NCI-H1694 treated with DMSO at 0.1 percent for 48 hours (cell line): ENCODE measurements at regions not wholly inside any gene's neighbourhood (a gene's known extent, or its start where the extent isn't known, plus 50 kb on each side); places are given as distances from the start of the nearest gene placed in this dataset.

ENCODE experiments used
- DNase-seq: peaks from one replicate; lab custom pipeline; 2025; lab: John Stamatoyannopoulos, UW

DNA sequence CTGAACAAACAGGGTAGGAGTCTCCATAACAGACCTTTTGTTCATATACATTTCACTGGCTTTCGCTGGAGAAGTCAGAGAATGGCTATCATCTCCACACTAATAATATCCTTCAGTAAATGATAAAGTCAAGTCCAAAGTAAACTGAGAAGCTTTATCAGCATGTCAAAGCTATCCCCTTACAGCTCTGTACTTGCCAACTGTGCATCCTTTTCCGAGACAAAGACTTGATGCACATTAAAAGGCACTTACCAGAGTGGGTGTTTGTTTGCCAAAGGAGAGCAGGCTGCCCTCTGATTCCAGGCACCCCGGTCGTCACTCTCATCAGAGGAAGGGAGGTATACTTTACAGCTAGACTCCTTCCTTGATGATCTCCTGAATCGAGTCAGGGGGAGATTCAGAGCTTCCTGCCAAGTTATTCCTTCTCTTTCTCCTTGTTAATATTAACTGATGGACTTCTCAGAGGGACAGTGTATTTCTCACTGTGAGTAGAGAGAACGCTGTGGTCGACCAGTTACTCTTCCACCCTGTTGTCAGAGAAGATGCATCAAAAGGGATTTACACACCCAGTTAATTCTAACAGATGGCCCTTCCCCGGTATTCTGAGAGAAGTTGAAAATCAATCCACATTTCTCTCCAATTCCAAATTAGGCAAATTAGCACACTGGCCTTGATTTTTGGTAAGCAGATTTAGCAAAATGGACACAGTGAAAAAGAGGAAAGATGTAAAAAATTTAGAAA is 504.7 kb upstream of the NR2F2 start:
- no peak for DNase-seq

DNA sequence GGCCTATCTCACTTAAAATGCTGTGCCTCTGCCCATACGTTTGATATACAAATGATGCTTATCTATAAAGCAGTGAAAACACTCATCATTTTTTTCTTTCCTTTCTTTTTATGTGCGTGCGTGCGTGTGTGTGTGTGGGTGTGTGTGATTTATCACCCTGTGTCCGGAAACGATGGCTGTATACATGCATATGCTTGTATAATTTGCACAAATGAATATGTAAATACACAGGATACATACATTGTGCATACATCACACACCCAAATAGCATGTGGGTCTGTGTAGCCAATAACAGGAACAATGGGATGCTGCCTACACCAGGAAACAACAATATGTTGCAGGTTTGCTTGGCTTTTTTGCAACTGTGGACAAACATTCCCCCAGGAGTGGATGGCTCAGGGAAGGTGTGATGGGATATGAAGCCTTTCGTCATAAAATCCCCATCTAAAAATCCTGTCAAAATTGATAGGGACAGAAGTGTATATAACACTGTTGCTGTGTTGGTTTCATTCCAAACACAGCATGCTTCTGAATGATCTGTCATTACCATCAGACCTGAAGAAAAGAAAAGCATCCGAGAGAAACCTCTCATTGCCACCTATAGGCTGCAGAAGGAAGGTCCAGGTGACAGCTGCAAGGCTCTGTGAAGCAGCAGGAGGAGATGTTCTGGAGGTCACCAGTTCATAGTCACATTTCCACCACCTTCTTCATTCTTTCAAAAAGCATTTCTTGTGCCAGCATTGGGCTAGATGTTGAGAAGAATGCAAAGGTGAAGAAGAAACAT is 503.9 kb upstream of the NR2F2 start:
- no peak for DNase-seq

DNA sequence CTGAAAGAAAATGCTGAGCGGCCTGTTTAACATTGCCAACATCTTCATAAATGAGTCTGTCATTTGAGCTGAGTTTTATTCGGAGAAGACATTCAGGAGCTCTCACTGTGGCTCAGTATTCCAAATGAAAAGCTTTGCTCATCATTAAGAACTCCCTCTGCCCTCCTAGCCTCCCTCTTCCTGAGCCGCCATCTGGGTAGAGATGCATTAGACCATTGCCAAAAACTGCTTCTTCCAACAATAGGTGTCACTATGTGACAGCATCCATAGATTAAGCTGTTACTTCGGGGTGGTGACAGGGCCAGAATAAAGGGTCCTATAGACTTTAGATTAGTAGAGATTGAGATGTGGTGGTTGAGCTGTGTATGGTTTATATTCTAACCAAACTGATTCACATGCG is 501.4 kb upstream of the NR2F2 start:
- DNase-seq, result no peak

- no peak for DNase-seq
Measured at GRCh38 chr15:95830281-95830680, 500.2 kb upstream of the NR2F2 start.

DNA sequence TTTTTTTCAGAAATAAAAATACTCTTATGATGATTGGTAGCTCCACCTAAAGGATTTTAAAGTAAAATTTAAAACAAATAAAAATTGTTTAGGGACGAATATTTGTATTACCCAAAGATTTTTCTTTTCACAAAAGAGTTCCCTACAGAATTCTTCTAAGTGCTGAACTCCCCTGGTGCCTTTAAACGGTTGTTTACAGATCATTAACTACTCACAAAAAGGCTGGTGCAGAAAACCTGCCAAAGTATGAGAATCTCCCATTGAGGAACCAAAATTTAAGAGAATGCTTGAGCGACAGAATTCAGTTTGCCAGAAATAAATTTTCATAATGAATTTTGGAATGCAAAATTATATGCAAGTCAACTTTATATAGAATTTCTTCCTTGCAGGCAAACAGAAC is 497.8 kb upstream of the NR2F2 start:
- no peak for DNase-seq

- DNase-seq, result no peak
Measured at GRCh38 chr15:95834028-95834804, 496.3 kb upstream of the NR2F2 start.

- DNase-seq, result no peak
Measured at GRCh38 chr15:95836536-95836935, 494.0 kb upstream of the NR2F2 start.

DNA sequence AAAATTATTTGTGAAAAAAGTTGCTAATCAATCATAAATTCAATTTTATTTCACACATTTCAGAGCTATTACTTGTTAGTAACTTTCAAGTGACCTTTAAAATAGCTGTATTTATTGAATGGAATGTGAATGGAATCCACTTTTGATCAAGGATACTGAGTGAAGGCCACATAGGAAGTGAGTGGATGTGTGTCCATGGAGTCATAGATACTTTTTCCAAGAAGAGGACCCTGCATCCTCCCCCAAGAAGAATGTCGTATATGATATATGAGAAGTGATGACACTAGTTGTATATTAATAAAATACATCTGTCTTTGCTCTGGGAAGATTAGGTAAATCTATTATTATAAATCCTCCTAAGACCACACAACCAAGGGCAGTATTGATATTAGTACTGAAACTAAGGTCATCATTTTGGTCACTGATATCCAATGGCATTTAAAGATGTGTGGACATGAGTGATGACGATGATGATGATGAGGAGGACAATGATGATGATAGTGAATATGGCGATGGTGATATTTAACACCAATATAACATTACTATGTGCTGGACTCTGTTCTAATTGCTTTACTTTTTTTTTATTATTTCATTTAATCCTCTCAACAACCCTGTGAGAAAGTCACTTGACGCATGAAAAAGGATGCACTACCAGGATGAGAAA is 493.0 kb upstream of the NR2F2 start:
- no peak for DNase-seq

- no peak for DNase-seq
Measured at GRCh38 chr15:95839367-95839782, 491.1 kb upstream of the NR2F2 start.

GRCh38 chr15:95840004-95840403 is 490.5 kb upstream of the NR2F2 start:
- DNase-seq, result no peak

GRCh38 chr15:95840855-95841254 is 489.6 kb upstream of the NR2F2 start:
- no peak for DNase-seq

- no peak for DNase-seq
Measured at GRCh38 chr15:95842576-95842975, 487.9 kb upstream of the NR2F2 start.

DNA sequence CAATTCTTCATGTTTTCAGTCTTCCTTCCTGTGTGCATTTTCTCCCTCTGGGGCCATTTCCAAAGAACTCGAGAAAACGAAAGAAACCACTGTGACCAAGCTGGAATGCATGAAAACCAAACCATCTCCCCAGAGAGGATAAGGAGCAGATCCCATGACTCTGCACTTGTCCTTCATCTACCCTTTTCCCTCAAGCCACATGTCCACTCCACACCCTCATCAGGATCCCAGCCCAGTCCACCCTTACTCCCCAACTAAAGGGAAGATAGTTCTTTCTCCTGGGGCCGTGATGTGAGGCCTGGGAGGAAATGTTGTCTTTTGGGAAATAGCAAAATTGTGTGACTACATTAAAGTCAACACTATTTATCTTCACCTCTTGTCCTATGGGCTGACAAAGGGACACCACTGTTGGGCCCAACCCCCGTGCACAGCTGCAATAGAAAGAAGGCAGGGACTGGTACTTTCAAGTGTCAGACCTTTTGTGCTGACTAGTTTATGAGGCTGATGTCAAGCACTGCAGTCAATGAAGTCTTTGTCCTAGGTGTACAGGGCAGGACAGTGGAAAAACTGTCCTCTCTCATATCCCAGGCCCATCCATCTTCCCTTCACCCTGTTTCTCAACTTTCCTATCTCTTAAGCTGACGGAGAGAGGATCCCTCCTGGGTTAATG is 487.1 kb upstream of the NR2F2 start:
- DNase-seq, result no peak

- no peak for DNase-seq
Measured at GRCh38 chr15:95845862-95846515, 484.5 kb upstream of the NR2F2 start.

DNA sequence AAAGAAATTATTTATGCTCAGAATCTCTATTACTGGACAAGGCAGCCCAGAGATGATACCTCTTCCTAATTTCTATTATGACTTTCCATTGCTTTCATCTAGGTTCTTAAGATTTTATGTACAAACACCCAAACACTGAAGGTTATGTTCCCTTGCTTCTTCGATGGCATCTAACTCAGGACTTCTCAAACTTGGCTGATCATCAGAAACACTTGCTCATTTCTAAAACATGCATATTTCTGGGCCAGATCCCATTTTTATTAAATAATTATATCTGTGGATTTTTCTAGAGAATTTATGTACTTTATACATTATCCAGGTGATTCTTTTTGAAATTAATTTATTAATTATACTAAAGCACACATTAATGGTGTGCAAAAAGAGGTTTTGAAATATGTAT is 482.4 kb upstream of the NR2F2 start:
- DNase-seq, result no peak

DNA sequence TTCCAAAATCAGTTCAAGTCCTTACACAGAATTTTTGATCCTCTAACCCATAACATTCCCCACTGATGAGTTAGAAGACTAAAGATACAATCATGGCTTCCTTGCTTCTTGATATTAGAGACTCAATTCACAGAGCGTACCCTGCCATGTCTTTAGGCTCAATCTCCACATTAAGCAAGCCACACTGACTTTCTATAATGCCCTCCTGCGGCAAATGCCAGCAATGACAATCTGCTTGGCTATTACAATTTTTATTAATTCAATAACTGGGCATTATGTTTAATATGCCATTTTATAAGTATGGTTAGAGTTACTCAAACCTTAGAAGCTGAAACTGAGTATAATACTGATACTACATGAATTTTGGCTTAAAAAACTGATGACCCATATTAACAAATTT is 479.7 kb upstream of the NR2F2 start:
- DNase-seq, result no peak

GRCh38 chr15:95853350-95853749 is 477.1 kb upstream of the NR2F2 start:
- no peak for DNase-seq

- DNase-seq, result no peak
Measured at GRCh38 chr15:95857124-95857757, 473.3 kb upstream of the NR2F2 start.

- DNase-seq, result no peak
Measured at GRCh38 chr15:95857758-95858157, 472.7 kb upstream of the NR2F2 start.

DNA sequence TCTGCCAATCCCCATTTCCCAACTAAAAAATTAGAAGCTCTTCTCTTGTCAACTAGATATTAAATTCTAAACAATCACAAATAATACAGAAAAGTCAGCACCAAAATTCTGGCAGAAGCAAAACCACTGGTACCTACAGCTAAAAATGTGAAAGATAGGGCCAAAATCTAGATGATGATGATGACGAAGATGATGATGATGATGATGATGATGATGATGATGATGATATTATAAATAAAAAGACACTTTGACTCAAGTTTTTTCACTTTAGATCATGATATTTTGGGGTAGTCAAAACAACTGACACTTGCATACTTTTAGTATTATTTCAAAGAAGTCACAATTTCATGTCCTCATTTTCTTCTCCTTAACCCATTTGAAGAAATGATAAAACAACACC is 470.1 kb upstream of the NR2F2 start:
- no peak for DNase-seq

- DNase-seq, result no peak
Measured at GRCh38 chr15:95864467-95864886, 466.0 kb upstream of the NR2F2 start.
